Suprapubic skin (tissue), 4 donors: ENCODE measurements at regions not wholly inside any gene's neighbourhood (a gene's known extent, or its start where the extent isn't known, plus 50 kb on each side); places are given as distances from the start of the nearest gene placed in this dataset.

ENCODE experiments used
- DNase-seq, 2 donors: peaks; one replicate each; pipeline ENCODE4 v3.0.0-alpha.2; 2019; ENCODE audit warnings: low spot score in 2 of 2
- H3K27ac ChIP-seq: fragments of 200-600 bp; sonication (generic); one replicate; pipeline ENCODE4 v1.5.1; 2019
- H3K27me3 ChIP-seq: fragments of 200-600 bp; sonication (generic); one replicate; pipeline ENCODE4 v1.5.1; 2019
- H3K36me3 ChIP-seq: fragments of 200-600 bp; sonication (generic); one replicate; pipeline ENCODE4 v1.5.1; 2019
- H3K4me1 ChIP-seq: fragments of 200-600 bp; sonication (generic); one replicate; pipeline ENCODE4 v1.5.1; 2019
- H3K4me3 ChIP-seq: fragments of 200-600 bp; sonication (generic); one replicate; pipeline ENCODE4 v1.5.1; 2019; ENCODE audit warnings: mild to moderate bottlenecking
- H3K9me3 ChIP-seq: fragments of 200-600 bp; sonication (generic); one replicate; pipeline ENCODE4 v1.5.1; 2019
- EP300 ChIP-seq: sonication (generic); formaldehyde crosslinking; IDR thresholded peaks from one replicate; pipeline ENCODE4 v1.6.1; 2017; ENCODE audit warnings: antibody characterized with exemption
- POLR2A ChIP-seq, 2 donors: fragments of 450-650 bp; IDR thresholded peaks; one replicate each; pipeline ENCODE4 v1.6.1; 2017; ENCODE audit warnings: antibody characterized with exemption in 2 of 2, mild to moderate bottlenecking in 2 of 2, moderate library complexity in 2 of 2
- POLR2AphosphoS5 ChIP-seq, 3 donors: sonication (generic); formaldehyde crosslinking; IDR thresholded peaks; one replicate each; pipeline ENCODE4 v1.6.1; 2017; ENCODE audit warnings: antibody characterized with exemption in 3 of 3
- WGBS: methylation state at CpG from one replicate; pipeline ENCODE4 v1.1.5; 2018; 5-methylcytosine and 5-hydroxymethylcytosine counted together
- TF ChIP-seq, protein P1 (sequence below), 2 donors: fragments of 200-600 bp in 1 of 2; fragments of 450-650 bp in 1 of 2; sonication (generic) in 1 of 2; IDR thresholded peaks; one replicate each; pipeline ENCODE4 v1.5.1; 2016 to 2019; ENCODE audit warnings: antibody characterized with exemption in 2 of 2, mild to moderate bottlenecking in 1 of 2, moderate library complexity in 1 of 2

- Histone ChIP-seq H3K27ac (peak overlapping the region; percentile 38), H3K4me3 (no peak overlapping the region), H3K9me3 (no peaks in the 10 kb centered on the region), H3K36me3 (peaks cover 8% of the 10 kb centered on the region), H3K4me1 (peaks cover 41% of the 10 kb centered on the region), H3K27me3 (no peaks in the 10 kb centered on the region)
- WGBS, result 92% methylated on average over 8 of the region's 8 CpGs
- no peak for DNase-seq
- no peak for TF ChIP-seq POLR2A (IDR thresholded peaks at IDR 0.05)
- no peak for TF ChIP-seq POLR2AphosphoS5 (IDR thresholded peaks at IDR 0.05)
These were observed 467.3 kb downstream of the SHQ1 start for GRCh38 chr3:72380711-72381493.

GRCh38 chr3:72380193-72380592 lies 468.1 kb downstream of the SHQ1 start:
- no peak for TF ChIP-seq EP300
- TF ChIP-seq POLR2A (IDR thresholded peaks at IDR 0.05), result no peak
- TF ChIP-seq POLR2AphosphoS5 (IDR thresholded peaks at IDR 0.05), result no peak
- TF ChIP-seq, protein P1, sequence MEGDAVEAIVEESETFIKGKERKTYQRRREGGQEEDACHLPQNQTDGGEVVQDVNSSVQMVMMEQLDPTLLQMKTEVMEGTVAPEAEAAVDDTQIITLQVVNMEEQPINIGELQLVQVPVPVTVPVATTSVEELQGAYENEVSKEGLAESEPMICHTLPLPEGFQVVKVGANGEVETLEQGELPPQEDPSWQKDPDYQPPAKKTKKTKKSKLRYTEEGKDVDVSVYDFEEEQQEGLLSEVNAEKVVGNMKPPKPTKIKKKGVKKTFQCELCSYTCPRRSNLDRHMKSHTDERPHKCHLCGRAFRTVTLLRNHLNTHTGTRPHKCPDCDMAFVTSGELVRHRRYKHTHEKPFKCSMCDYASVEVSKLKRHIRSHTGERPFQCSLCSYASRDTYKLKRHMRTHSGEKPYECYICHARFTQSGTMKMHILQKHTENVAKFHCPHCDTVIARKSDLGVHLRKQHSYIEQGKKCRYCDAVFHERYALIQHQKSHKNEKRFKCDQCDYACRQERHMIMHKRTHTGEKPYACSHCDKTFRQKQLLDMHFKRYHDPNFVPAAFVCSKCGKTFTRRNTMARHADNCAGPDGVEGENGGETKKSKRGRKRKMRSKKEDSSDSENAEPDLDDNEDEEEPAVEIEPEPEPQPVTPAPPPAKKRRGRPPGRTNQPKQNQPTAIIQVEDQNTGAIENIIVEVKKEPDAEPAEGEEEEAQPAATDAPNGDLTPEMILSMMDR (IDR thresholded peaks at IDR 0.05), result no peak
- H3K4me3 ChIP-seq, result no peak overlapping the region
- H3K9me3 ChIP-seq, result no peaks in the 10 kb centered on the region
- H3K4me1 ChIP-seq, result peaks cover 38% of the 10 kb centered on the region
- 52% methylated on average over 4 of the region's 4 CpGs for whole genome bisulfite sequencing
- H3K27me3 ChIP-seq, result no peaks in the 10 kb centered on the region
- peaks cover 8% of the 10 kb centered on the region for H3K36me3 ChIP-seq
- no peak for DNase-seq
- peak overlapping the region; percentile 38 for H3K27ac ChIP-seq

- H3K4me1 ChIP-seq, result peaks cover 32% of the 10 kb centered on the region
- peak overlapping the region; percentile 38 for H3K27ac ChIP-seq
- no peaks in the 10 kb centered on the region for H3K27me3 ChIP-seq
- H3K4me3 ChIP-seq, result no peak overlapping the region
- 79% methylated on average over 1 of the region's 1 CpG for whole genome bisulfite sequencing
- TF ChIP-seq POLR2AphosphoS5 (IDR thresholded peaks at IDR 0.05), result peak in 2 of 3 donors; percentile 55 to 61
- no peak for TF ChIP-seq POLR2A (IDR thresholded peaks at IDR 0.05)
- no peaks in the 10 kb centered on the region for H3K9me3 ChIP-seq
- peaks cover 8% of the 10 kb centered on the region for H3K36me3 ChIP-seq
- no peak for DNase-seq
These were observed 468.6 kb downstream of the SHQ1 start for GRCh38 chr3:72379500-72380187.

DNA sequence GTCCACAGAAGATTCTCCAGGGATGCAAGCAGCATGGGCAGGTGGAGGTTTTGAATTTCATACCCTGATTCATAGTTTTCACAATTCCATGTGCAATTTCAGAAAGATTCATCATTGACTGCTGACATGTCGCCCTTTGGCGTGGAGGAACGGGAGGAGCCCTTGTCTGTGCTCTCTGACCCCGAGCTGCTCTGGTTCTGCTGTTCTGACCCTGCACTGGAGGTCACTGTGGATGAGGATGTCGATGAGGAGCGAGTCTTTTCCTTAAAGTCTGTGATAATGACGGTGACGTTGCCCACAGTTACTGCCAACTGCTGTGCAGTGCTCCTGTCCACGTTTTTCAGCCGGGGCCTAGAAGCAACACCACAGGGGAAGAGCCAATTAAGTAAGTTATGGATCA lies 470.0 kb downstream of the SHQ1 start:
- no peaks in the 10 kb centered on the region for H3K27me3 ChIP-seq
- peaks cover 21% of the 10 kb centered on the region for H3K4me1 ChIP-seq
- H3K9me3 ChIP-seq, result no peaks in the 10 kb centered on the region
- H3K27ac ChIP-seq, result no peak overlapping the region
- TF ChIP-seq EP300, result no peak
- TF ChIP-seq POLR2A (IDR thresholded peaks at IDR 0.05), result no peak
- TF ChIP-seq, protein P1 (IDR thresholded peaks at IDR 0.05), result no peak
- no peak for TF ChIP-seq POLR2AphosphoS5 (IDR thresholded peaks at IDR 0.05)
- H3K4me3 ChIP-seq, result no peak overlapping the region
- no peak for DNase-seq
- 79% methylated on average over 10 of the region's 10 CpGs for WGBS
- H3K36me3 ChIP-seq, result peaks cover 8% of the 10 kb centered on the region

DNA sequence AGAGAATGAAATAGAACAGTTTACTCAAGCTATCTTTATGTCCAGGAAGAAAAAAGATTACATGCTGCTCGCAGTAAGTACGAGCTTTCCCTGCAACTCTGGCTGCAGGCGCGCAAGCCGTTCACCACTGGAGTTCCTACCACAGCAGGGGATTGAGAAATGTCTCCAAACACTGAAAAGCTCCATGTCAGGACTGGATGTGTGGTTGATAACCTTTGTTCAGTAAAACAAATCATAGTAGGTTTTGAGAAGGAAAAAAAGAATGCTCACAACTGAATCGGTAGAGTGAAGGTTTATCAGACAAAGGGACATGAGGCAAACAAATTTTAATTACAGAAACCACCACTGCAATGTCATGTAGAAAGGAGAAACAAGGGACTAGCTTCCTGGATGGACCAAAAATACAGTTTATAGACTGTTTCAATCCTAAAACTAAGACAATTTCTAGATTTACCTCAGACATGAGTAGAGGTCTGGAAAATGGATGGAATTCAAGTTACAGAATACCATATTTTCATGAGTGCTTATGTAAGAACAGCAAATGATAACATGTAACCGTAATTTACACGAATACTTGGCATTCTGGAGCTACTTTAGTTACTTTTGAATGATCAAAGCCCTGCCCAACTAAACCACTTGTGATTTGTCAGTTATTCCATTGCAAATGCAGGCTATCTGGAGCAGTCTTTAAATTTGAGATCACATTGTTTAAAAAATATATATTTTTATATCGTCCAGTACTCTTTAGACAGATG lies 471.1 kb downstream of the SHQ1 start:
- peaks cover 19% of the 10 kb centered on the region for H3K4me1 ChIP-seq
- H3K9me3 ChIP-seq, result no peaks in the 10 kb centered on the region
- no peak overlapping the region for H3K4me3 ChIP-seq
- H3K27ac ChIP-seq, result no peak overlapping the region
- DNase-seq, result no peak
- peaks cover 8% of the 10 kb centered on the region for H3K36me3 ChIP-seq
- WGBS, result 82% methylated on average over 9 of the region's 9 CpGs
- TF ChIP-seq POLR2AphosphoS5 (IDR thresholded peaks at IDR 0.05) (no peak), EP300 (no peak), POLR2A (IDR thresholded peaks at IDR 0.05) (no peak)
- TF ChIP-seq, protein P1 (IDR thresholded peaks at IDR 0.05), result no peak
- H3K27me3 ChIP-seq, result no peaks in the 10 kb centered on the region
